Right atrium auricular region (tissue), 2 donors: ENCODE measurements at regions not wholly inside any gene's neighbourhood (a gene's known extent, or its start where the extent isn't known, plus 50 kb on each side); places are given as distances from the start of the nearest gene placed in this dataset.
A peak's percentile ranks its signal among the peaks of the same experiment; 100 is the strongest.

Source experiments
- DNase-seq: peaks from one replicate; pipeline ENCODE4 v3.0.0-alpha.2; 2019; ENCODE audit warnings: low spot score
- H3K27ac ChIP-seq, 2 donors: fragments of 200-600 bp; sonication (generic); 1 replicate in 1 of 2; 2 replicates in 1 of 2; pipeline ENCODE4 v1.5.1; 2016 to 2019
- H3K27me3 ChIP-seq, 2 donors: fragments of 200-600 bp; sonication (generic); one replicate each; pipeline versions ENCODE4 v1.5.1 to v1.6.0; 2017 to 2019
- H3K36me3 ChIP-seq: fragments of 200-600 bp; sonication (generic); one replicate; pipeline ENCODE4 v1.5.1; 2016
- H3K4me1 ChIP-seq, 2 donors: fragments of 200-600 bp; sonication (generic); one replicate each; pipeline versions ENCODE4 v1.5.1 to v1.6.0; 2017 to 2019
- H3K4me3 ChIP-seq, 2 donors: fragments of 200-600 bp; sonication (generic); 1 replicate in 1 of 2; 2 replicates in 1 of 2; pipeline ENCODE4 v1.5.1; 2017 to 2019; ENCODE audit warnings: mild to moderate bottlenecking in 1 of 2, moderate library complexity in 1 of 2
- H3K9me3 ChIP-seq, 2 donors: fragments of 200-600 bp; sonication (generic); one replicate each; pipeline ENCODE4 v1.5.1; 2019
- CTCF ChIP-seq, 2 donors: fragments of 200-600 bp; sonication (generic); IDR thresholded peaks; one replicate each; pipeline ENCODE4 v1.5.1; 2019; ENCODE audit warnings: antibody characterized with exemption in 2 of 2

DNA sequence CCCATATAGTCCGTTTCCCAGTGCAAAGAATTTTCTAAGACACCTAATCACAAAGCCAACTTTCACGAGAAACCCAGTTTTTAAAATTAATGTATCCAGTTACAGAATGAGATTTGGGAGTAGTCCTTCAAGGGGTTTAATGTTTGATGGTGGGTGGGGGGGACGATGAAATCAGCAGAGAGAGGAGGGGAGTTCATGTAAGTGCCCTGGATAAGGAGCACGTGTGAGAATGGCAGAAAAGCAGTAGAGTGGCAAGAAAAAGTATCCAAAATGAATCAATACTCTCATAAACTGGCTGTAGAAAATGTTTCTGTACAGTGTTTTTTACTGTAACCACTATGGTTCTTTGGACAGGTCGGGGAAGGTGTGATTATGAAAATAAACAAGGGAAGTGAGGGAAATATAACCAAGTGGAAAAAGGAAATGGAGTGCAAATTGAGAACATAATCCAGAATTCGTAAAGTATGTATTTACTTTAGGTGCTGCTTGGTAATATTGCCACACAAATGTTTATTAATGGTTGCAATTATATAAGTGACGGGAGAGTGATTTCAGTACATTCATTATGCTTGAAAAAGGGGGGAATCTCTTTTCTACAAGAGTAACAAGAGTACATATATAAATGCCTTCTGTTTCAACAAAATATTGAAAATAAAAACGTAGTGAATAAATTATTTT, 118.7 kb upstream of the RRP15 start:
- no peaks in the 10 kb centered on the region for H3K36me3 ChIP-seq
- no peak for TF ChIP-seq CTCF (IDR thresholded peaks at IDR 0.05)
- no peaks in the 10 kb centered on the region for H3K9me3 ChIP-seq
- DNase-seq = no peak
- H3K27ac ChIP-seq = peak overlapping the region; percentile 86 to 97
- peaks cover 0 to 15% of the 10 kb centered on the region in 2 donors for H3K4me1 ChIP-seq
- peak overlapping the region; percentile 51 to 59 for H3K4me3 ChIP-seq
- peaks cover 0 to 11% of the 10 kb centered on the region in 2 donors for H3K27me3 ChIP-seq

- peaks cover 0 to 3% of the 10 kb centered on the region in 2 donors for H3K27me3 ChIP-seq
- no peaks in the 10 kb centered on the region for H3K36me3 ChIP-seq
- no peaks in the 10 kb centered on the region for H3K4me1 ChIP-seq
- DNase-seq = no peak
- no peak overlapping the region for H3K4me3 ChIP-seq
- H3K27ac ChIP-seq = no peak overlapping the region
- TF ChIP-seq CTCF (IDR thresholded peaks at IDR 0.05) = peak; percentile 58 to 83
- no peaks in the 10 kb centered on the region for H3K9me3 ChIP-seq
Observed at GRCh38 chr1:218171302-218171893, 113.7 kb upstream of the RRP15 start.

GRCh38 chr1:218182455-218182854, 102.6 kb upstream of the RRP15 start:
- no peaks in the 10 kb centered on the region for H3K27me3 ChIP-seq
- no peak overlapping the region for H3K4me3 ChIP-seq
- no peaks in the 10 kb centered on the region for H3K9me3 ChIP-seq
- no peaks in the 10 kb centered on the region for H3K36me3 ChIP-seq
- H3K27ac ChIP-seq = no peak overlapping the region
- DNase-seq = no peak
- TF ChIP-seq CTCF (IDR thresholded peaks at IDR 0.05) = no peak
- H3K4me1 ChIP-seq = no peaks in the 10 kb centered on the region

GRCh38 chr1:218200979-218201378, 84.1 kb upstream of the RRP15 start:
- Histone ChIP-seq H3K4me3 (no peak overlapping the region), H3K4me1 (no peaks in the 10 kb centered on the region), H3K9me3 (no peaks in the 10 kb centered on the region), H3K27ac (no peak overlapping the region), H3K36me3 (no peaks in the 10 kb centered on the region), H3K27me3 (no peaks in the 10 kb centered on the region)
- DNase-seq = no peak
- no peak for TF ChIP-seq CTCF (IDR thresholded peaks at IDR 0.05)

GRCh38 chr1:218201601-218202000, 83.5 kb upstream of the RRP15 start:
- H3K27ac ChIP-seq = no peak overlapping the region
- no peaks in the 10 kb centered on the region for H3K9me3 ChIP-seq
- H3K36me3 ChIP-seq = no peaks in the 10 kb centered on the region
- TF ChIP-seq CTCF (IDR thresholded peaks at IDR 0.05) = no peak
- H3K27me3 ChIP-seq = no peaks in the 10 kb centered on the region
- no peaks in the 10 kb centered on the region for H3K4me1 ChIP-seq
- H3K4me3 ChIP-seq = no peak overlapping the region
- DNase-seq = no peak

DNA sequence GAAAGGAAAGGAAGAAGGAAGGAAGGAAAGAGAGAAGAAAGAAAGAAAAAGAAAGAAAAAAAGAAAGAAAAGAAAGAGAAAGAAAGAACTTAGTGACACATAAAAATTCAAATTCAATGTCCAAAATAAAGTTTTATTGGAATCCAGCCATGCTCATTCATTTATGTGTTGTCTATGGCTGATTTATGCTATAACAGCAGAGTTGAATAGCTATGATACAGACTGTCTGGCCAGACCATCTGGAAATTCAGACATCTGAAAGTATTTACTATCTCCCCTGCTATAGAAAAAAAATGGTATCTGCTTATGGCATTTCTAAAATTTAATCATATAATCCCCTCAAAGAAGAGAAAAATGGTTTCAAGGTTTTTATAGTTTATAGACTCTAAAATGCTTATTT, 79.4 kb upstream of the RRP15 start:
- no peaks in the 10 kb centered on the region for H3K27me3 ChIP-seq
- no peak for DNase-seq
- H3K27ac ChIP-seq = no peak overlapping the region
- no peaks in the 10 kb centered on the region for H3K4me1 ChIP-seq
- H3K9me3 ChIP-seq = no peaks in the 10 kb centered on the region
- no peak overlapping the region for H3K4me3 ChIP-seq
- no peaks in the 10 kb centered on the region for H3K36me3 ChIP-seq
- TF ChIP-seq CTCF (IDR thresholded peaks at IDR 0.05) = no peak
